Adipocyte (in vitro differentiated cells): ENCODE measurements at regions not wholly inside any gene's neighbourhood (a gene's known extent, or its start where the extent isn't known, plus 50 kb on each side); places are given as distances from the start of the nearest gene placed in this dataset.

Experiments used
- DNase-seq: peaks from one replicate; pipeline ENCODE4 v3.0.0-alpha.2; 2015; ENCODE audit warnings: low read depth
- H3K27me3 ChIP-seq: replicated peaks from 2 replicates; pipeline ENCODE4 v1.7.0; 2013; ENCODE audit warnings: mild to moderate bottlenecking, low read length, moderate library complexity; ENCODE audit not compliant: control insufficient read depth, insufficient read depth
- H3K36me3 ChIP-seq: 2 replicates; pipeline ENCODE4 v1.7.0; 2013; ENCODE audit warnings: low read length, mild to moderate bottlenecking, moderate library complexity; ENCODE audit not compliant: control insufficient read depth, insufficient read depth, severe bottlenecking
- H3K4me1 ChIP-seq: 2 replicates; pipeline ENCODE4 v1.7.0; 2013; ENCODE audit warnings: mild to moderate bottlenecking, low read length, moderate library complexity; ENCODE audit not compliant: control insufficient read depth, insufficient read depth
- H3K4me3 ChIP-seq: 2 replicates; pipeline ENCODE4 v1.7.0; 2013; ENCODE audit warnings: mild to moderate bottlenecking, low read length, moderate library complexity
- H3K9ac ChIP-seq: 2 replicates; pipeline ENCODE4 v1.7.0; 2013; ENCODE audit warnings: mild to moderate bottlenecking, low read length, moderate library complexity
- H3K9me3 ChIP-seq: 2 replicates; pipeline ENCODE4 v1.7.0; 2013; ENCODE audit warnings: mild to moderate bottlenecking, low read length, moderate library complexity; ENCODE audit not compliant: control insufficient read depth

DNA sequence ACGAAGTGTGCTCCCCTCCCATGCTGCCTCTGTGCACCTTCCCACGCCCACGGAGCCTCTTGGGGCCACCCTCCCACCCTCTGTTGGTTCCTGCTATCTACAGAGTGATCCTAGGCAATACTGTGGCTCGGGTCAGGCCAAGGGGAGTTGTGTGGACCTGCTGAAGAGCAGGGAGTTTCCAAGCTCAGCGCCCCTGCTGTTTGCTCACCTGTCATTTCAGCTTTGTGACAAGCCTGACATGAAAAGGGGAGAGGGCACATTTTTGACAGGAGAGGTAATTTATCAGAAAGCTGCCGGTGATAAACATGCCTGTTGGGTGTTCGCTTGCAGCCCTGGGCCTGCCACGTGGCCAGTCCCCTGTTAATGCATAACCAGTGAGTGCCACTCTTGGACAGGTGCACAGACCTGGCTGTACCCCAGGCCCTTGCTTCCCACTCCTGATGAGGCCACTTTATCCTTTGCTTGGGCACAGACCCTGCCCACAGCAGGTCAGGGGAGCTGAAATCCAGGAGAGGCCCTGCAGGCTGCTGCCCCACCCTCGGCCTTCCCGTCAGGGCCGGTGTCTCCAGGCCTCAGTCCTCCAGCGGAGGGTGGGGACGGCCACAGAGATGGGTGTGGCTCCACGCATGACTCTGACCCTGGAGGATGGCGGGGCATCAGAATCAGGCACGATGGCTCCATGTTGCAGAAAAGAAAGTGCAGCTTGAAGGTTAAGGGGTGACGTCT is 201.5 kb upstream of the GPR12 start:
- Histone ChIP-seq H3K36me3 (no peaks in the 10 kb centered on the region), H3K9me3 (no peaks in the 10 kb centered on the region), H3K4me3 (no peak overlapping the region), H3K27me3 (peaks cover 43% of the 10 kb centered on the region), H3K9ac (no peak overlapping the region), H3K4me1 (peaks cover 3% of the 10 kb centered on the region)
- DNase-seq, result no peak

DNA sequence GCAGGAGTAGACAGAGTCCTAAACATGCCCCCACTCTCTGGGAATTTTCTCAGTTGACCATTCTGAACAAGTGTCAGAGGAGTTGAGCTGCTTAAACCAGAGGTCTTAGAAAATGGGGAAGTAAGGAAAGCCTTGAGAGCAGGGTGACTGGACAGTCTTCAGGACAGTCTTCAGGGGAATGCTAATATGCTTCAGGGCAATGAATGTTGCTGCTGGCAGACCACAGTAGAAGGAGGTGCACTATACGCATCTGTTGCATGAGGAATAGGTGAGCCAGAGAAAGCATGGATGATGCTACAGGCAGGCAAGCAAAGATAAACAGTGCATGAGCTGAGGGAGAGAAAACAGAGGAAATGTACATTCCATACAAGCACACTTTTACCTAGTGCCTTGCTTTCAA is 196.6 kb upstream of the GPR12 start:
- Histone ChIP-seq H3K9ac (no peak overlapping the region), H3K27me3 (peaks cover 64% of the 10 kb centered on the region), H3K36me3 (no peaks in the 10 kb centered on the region), H3K4me1 (no peaks in the 10 kb centered on the region), H3K9me3 (no peaks in the 10 kb centered on the region), H3K4me3 (no peak overlapping the region)
- no peak for DNase-seq

DNA sequence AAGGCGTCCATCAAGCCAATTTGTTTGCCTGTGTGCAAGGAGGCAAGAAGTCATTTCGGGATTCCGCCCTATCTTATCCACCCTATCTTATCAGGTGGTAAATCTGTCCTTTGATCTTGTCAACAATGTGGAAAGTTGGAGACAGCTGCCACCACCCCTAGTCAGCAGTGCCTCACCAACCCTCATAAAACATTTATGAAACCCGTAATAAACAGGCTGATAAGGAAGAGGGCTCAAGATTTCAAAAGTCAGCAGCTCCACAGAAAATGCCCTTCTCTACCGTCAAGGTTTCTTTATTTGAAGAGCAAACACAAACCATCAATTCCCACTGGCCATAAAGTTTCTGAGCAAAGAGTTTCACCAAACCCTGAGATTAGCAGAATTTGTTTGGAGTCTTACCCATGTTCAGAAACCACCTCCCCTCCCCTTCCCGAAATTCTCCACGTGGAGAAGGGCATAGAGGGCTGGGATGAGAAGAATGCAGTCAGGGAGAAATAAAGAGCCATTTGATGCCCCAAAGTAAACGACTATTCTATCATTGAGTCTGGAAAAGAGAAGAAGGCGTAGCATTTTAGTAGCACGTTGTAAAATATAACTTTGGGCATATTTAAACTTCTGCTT is 196.0 kb upstream of the GPR12 start:
- Histone ChIP-seq H3K36me3 (no peaks in the 10 kb centered on the region), H3K9me3 (no peaks in the 10 kb centered on the region), H3K4me1 (no peaks in the 10 kb centered on the region), H3K27me3 (peaks cover 65% of the 10 kb centered on the region), H3K9ac (no peak overlapping the region), H3K4me3 (no peak overlapping the region)
- no peak for DNase-seq

DNA sequence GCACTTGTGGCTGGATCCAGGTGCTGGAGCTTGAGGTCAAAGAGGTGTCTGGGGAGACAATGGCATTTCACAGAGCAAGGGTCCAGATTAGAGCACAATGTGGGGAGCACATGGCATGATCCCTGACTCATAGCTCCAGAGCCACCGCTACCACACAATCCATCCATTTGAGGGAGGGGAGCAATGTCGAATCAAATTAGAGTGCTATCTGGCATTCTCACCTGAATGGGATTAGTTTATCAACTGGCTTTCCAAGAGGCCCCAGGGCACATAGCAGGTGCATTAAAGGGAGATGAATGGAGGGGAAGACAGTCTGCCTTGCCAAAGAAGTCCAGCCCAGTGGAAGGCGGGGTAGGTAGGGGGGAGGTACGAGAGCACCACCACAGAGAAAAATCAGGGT is 194.4 kb upstream of the GPR12 start:
- Histone ChIP-seq H3K4me1 (no peaks in the 10 kb centered on the region), H3K36me3 (no peaks in the 10 kb centered on the region), H3K9ac (no peak overlapping the region)

DNA sequence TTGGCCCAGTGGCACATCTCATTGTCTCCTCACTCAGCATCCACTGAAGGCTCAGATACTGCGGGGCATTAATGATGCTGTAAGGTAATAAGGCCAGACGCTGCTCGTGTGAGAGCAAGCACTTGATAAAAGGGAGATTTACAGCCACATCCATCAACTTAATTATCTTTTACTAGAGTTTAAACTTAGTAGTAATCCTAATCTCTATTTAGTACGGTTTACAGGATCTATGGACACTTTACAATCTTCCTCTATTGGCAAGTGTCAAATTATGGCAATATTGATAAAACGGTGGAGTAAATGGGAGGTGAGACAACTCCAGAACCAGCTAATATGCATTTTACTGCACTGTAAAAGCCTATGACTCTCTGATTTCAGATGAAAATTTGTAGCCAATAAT is 192.7 kb upstream of the GPR12 start:
- H3K4me1 ChIP-seq, result no peaks in the 10 kb centered on the region
- no peak overlapping the region for H3K4me3 ChIP-seq
- no peaks in the 10 kb centered on the region for H3K9me3 ChIP-seq
- no peak overlapping the region for H3K9ac ChIP-seq
- H3K36me3 ChIP-seq, result no peaks in the 10 kb centered on the region
- peaks cover 59% of the 10 kb centered on the region for H3K27me3 ChIP-seq
- DNase-seq, result no peak

More for the DNA sequence above, 194.4 kb upstream of the GPR12 start:
- no peaks in the 10 kb centered on the region for H3K9me3 ChIP-seq
- H3K4me3 ChIP-seq, result no peak overlapping the region
- DNase-seq, result no peak
- H3K27me3 ChIP-seq, result peaks cover 64% of the 10 kb centered on the region

DNA sequence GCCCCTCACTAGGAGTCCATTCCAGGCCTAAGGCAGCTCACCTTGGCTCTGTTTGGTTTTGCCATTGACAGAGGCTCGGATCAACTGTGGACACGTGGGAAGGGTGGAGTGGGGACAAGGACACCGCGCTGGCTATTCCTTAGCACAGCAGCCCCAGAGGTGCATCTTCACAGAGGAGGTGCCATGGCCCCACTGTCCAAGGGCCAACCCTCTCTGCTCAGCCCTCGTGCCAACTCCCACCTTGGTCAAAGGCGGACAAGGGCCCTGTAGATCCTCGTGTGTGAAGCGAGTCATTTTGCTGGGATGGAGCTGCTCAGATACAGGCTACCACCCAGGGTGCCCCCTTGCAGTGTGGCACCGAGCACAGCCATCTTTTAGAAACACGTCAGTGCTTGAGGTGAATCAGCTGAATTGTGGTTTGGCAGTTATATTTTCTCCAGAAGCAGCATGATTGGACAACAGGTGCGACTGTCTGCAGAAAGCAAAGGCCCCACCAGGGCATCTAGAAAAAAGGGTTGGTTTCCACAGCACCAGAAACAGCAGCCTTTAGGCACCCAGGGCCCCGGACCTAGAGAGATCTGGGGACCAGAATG is 192.1 kb upstream of the GPR12 start:
- Histone ChIP-seq H3K4me3 (no peak overlapping the region), H3K4me1 (no peaks in the 10 kb centered on the region), H3K36me3 (no peaks in the 10 kb centered on the region), H3K9me3 (no peaks in the 10 kb centered on the region), H3K9ac (no peak overlapping the region), H3K27me3 (peaks cover 56% of the 10 kb centered on the region)
- no peak for DNase-seq

DNA sequence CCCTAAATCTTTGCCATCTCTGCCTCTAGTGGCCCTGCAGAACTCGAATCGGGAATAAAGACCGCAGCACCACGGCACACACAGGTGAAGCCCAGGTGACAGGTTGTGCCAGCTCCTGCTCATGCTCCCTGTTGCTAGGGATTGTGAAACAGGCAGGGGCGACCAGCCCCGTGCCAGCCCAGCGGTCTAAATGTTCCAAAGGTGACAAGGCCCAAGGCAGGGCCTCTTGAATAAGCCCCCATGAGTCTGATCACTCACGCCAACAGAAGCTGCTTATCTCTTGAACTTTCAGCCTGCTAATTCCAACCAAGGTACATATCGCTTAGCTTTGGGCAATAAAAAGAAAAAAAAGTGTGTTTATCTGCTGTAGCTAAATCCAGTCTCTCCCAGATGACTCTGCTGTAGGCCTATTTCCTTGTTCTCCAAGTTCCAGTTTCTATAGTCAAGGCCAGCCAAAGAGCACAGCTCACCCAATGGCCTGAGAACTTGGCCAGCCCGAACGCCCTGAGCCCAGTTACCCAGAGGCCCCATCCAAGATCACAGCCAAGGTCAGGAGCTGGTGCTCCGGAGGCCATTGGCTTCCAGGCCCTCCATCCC is 191.1 kb upstream of the GPR12 start:
- Histone ChIP-seq H3K36me3 (no peaks in the 10 kb centered on the region), H3K4me1 (no peaks in the 10 kb centered on the region), H3K9me3 (no peaks in the 10 kb centered on the region), H3K9ac (no peak overlapping the region), H3K27me3 (peaks cover 46% of the 10 kb centered on the region), H3K4me3 (no peak overlapping the region)
- no peak for DNase-seq

DNA sequence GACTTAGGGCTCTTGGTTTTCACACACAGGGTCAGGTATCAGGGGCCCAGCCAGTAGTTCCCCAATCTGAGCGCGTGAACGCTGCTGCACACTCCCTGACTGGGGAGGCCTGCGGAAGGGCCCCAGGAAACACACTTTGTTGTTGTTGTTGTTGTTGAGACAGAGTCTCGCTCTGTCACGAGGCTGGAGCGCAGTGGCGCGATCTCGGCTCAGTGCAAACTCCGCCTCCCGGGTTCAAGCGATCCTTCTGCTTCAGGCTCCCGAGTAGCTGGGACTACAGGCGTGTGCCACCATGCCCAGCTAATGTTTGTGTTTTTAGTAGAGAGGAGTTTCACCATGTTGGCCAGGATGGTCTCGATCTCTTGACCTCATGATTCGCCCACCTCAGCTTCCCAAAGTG is 190.4 kb upstream of the GPR12 start:
- H3K27me3 ChIP-seq, result peaks cover 39% of the 10 kb centered on the region
- no peaks in the 10 kb centered on the region for H3K4me1 ChIP-seq
- no peaks in the 10 kb centered on the region for H3K9me3 ChIP-seq
- no peak overlapping the region for H3K4me3 ChIP-seq
- no peak overlapping the region for H3K9ac ChIP-seq
- no peaks in the 10 kb centered on the region for H3K36me3 ChIP-seq
- DNase-seq, result no peak

DNA sequence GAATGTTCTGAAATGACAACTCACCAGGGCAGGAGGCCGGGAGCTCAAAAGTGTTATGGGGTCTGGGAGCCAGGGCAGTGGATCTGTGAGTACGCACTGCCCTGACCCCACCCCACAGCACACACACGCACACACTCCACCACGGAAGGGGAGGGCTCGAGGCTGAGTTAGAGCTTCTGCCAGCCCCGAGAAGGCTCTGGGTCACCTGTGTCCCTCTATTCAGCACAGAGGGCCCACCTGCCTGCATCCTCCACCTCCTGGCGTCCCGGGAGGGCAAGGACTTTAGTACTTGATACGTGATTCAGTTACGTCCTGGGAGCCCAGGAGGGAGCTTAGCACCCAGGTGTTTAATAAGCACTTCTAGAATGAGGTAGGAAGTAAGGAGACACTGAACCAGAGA is 190.0 kb upstream of the GPR12 start:
- Histone ChIP-seq H3K36me3 (no peaks in the 10 kb centered on the region), H3K27me3 (peaks cover 39% of the 10 kb centered on the region), H3K4me3 (no peak overlapping the region), H3K9ac (no peak overlapping the region), H3K9me3 (no peaks in the 10 kb centered on the region), H3K4me1 (no peaks in the 10 kb centered on the region)
- DNase-seq, result no peak

DNA sequence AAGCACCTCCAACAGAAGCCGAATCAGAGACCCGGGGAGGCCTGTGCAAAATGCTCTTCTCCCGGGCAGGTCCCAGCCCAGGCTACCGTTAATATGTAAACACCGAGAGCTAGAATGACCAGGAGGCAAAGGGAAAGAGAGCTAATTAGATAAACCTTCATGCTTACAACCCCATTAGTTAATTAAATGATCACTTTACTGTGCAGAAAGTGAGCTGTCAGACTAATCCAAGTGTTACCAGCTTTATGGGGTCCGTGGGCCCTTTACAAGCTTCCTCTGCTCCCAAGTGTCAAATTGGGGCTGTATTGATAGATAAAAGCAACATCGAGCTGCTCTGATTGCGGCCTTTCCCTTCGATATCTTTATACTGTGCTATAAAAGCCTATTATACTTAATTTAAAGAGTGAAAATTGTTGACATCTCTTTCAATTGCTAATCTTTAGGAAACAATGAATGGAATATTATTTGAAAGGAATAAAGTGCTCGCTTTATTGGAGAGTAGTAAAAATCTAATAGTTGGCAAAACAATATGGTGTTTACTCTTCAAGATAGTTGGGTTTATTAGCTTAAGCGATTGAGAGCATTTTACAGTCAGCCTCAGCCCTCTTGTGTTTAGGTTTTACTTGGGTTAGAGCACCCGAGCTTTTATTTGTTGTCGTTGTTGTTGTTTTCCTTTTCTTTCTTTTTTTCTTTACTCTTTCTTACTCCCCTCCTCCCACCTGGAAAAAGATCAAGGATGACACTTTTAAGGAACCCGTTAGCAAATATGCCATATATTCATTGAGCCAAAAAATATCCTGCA is 189.3 kb upstream of the GPR12 start:
- Histone ChIP-seq H3K36me3 (no peaks in the 10 kb centered on the region), H3K4me1 (no peaks in the 10 kb centered on the region), H3K4me3 (no peak overlapping the region), H3K9me3 (no peaks in the 10 kb centered on the region), H3K9ac (no peak overlapping the region), H3K27me3 (peaks cover 33% of the 10 kb centered on the region)
- DNase-seq, result no peak

DNA sequence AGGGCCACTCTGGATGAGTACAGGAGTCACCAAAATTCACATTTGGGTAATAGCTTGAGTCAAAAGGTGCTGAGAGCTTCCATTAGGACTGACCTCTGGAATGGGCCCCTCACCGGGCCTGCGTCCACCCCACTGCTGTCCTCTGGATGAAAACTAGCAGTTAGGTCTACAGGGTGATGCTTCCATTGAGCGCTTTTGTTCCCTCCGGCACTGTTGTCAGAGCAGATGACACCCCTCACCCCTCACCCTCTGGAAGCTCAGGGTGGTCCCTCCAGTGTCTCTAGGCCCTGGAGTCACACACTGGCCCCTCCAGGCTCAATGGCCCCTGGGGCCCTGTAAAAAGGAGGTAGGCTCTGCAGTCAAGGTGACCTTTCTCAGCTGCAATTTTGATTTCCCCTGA is 187.8 kb upstream of the GPR12 start:
- H3K4me1 ChIP-seq, result no peaks in the 10 kb centered on the region
- H3K9ac ChIP-seq, result no peak overlapping the region
- H3K9me3 ChIP-seq, result no peaks in the 10 kb centered on the region
- DNase-seq, result no peak
- H3K27me3 ChIP-seq, result peaks cover 18% of the 10 kb centered on the region
- no peaks in the 10 kb centered on the region for H3K36me3 ChIP-seq
- H3K4me3 ChIP-seq, result no peak overlapping the region
